ENCODE measurements at regions not wholly inside any gene's neighbourhood (a gene's known extent, or its start where the extent isn't known, plus 50 kb on each side); places are given as distances from the start of the nearest gene placed in this dataset.

GRCh38 chr10:78821052-78821451 is 247.7 kb upstream of the ZMIZ1 start:
- DNase-seq (ENCODE audit: low read depth in 2 of 2, low spot score in 1 of 2): no peak

- DNase-seq (ENCODE audit: low read depth in 2 of 2, low spot score in 1 of 2): no peak
Measured at GRCh38 chr10:78828647-78829539, 239.9 kb upstream of the ZMIZ1 start.

DNA sequence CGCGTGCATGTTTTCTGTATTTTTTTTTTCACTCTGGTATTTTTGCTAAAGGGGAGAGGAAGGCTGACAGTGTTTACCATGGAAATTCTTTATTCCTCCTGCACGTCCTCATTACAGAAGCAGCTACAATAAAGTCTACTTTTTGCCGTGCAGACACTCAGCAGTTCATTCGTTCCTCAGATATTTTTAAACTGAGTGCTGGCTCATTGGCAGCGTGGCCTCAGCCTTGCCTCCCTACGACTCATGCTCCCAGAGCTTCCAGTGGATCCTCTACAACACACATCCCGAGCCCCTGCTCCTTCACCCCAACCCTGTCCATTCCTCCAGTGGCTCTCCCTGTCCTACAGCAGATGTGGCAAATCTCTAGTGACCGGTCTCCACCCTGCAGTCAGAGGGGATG is 239.2 kb upstream of the ZMIZ1 start:
- DNase-seq (ENCODE audit: low read depth in 2 of 2, low spot score in 1 of 2): no peak

- no peak for DNase-seq (ENCODE audit: low read depth in 2 of 2, low spot score in 1 of 2)
Measured at GRCh38 chr10:78830062-78830975, 238.4 kb upstream of the ZMIZ1 start.

- DNase-seq (ENCODE audit: low read depth in 2 of 2, low spot score in 1 of 2): no peak
Measured at GRCh38 chr10:78830976-78831375, 237.8 kb upstream of the ZMIZ1 start.

- DNase-seq (ENCODE audit: low read depth in 2 of 2, low spot score in 1 of 2): no peak
Measured at GRCh38 chr10:78831461-78831860, 237.3 kb upstream of the ZMIZ1 start.

DNA sequence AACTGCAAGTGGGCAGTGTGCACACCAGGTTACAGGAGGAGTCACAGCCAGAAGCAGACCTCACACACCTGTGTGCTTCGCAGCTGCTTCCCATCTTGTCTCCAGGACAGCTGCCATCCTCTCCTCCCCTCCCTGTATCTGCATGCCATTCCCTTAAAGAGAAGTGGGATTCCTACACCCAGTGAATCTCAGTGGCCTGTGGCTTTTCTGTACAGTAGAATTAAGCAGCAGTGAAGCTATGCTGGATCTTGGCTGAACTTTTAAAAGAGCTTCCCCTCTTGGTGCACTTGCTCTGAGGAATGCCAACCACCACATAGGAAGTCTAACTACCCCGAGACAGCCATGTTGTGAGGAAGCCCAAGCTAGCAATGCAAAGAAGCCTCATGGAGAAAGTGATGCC is 236.5 kb upstream of the ZMIZ1 start:
- no peak for DNase-seq (ENCODE audit: low read depth in 2 of 2, low spot score in 1 of 2)

DNA sequence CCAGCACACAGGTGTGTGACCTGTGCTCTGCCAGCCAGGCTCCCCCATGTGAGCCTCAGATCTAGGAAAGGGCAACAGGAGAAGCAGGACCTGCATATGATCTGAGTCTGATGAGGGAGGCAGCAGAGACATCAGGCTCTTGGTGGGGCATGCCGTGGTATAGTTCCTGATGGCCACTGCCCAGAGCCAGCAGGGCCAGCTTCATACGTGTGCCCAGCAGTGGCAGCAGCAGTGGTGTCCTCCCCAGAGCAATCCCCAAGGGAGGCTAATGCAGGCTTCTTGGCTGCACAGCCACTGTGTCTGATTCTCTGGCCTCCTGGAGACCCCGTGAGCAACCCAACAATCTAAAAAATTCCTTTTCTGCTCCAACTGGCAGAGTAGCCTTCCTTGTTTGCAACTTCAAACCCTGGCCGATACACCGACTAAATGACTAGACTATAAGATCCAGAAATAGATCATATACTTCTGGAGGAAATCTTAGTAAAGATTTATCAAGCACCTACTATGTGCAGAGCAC is 230.6 kb upstream of the ZMIZ1 start:
- no peak for DNase-seq (ENCODE audit: low read depth in 2 of 2, low spot score in 1 of 2)

DNA sequence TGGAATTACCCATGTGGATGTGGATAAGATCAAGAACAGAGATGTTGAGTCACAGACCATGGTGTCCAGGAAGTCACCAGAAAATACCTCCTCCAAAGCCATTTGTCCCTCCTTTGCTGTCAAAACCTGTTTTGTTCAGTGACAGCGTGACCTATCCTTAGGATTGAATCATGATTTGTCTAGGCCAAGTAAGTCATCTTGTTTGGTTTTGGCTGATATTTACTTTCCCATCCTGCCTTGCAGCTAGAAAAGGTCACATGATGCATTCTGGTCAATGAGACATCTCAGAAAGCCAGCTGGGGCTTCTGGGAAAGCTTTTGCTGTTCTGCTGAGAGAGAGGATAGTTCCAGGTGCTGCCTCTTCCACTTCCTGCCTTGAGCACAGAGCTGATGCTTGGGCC is 225.3 kb upstream of the ZMIZ1 start:
- DNase-seq (ENCODE audit: low read depth in 2 of 2, low spot score in 1 of 2): no peak

GRCh38 chr10:78844960-78845607 is 223.7 kb upstream of the ZMIZ1 start:
- DNase-seq (ENCODE audit: low read depth in 2 of 2, low spot score in 1 of 2): no peak

DNA sequence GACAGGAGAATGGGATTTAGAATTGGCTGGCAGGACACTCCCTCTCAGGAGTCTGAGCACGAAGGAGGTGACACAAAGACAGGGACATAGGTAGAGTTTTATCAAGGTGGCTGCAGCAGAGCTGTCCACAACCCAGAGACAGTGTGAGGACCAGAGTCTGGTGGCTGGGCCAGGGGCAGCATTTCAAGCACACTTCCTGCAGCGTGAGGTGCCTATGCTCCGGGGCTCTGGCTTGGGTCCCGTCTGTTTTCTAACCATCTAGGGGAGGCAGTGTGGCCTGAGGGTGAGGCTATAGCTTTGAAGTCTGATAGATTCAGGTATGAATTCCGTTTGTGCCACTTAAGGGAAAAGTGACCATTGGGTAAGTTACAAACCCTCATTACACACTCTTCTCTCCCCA is 222.7 kb upstream of the ZMIZ1 start:
- DNase-seq (ENCODE audit: low read depth in 2 of 2, low spot score in 1 of 2): no peak

DNA sequence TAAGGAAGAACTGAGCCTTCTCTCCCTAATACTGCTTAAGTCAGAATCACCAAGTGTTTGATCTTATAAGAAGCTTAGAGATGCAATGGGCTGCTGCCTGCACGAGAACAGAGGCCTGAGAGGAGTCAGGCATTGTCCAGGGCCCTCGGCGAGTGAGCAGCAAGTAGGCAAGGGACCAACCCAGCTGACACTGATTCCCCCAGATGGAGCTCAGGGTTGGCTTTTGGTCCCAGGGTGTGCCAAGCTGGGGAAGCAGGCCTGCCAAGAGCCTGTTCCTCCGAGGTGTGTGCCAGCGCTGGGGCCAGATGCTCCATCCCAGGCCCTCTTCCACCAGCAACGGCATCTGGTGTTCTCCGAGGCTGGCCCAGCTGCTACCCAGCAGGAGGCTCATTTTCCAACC is 222.0 kb upstream of the ZMIZ1 start:
- no peak for DNase-seq (ENCODE audit: low read depth in 2 of 2, low spot score in 1 of 2)

DNA sequence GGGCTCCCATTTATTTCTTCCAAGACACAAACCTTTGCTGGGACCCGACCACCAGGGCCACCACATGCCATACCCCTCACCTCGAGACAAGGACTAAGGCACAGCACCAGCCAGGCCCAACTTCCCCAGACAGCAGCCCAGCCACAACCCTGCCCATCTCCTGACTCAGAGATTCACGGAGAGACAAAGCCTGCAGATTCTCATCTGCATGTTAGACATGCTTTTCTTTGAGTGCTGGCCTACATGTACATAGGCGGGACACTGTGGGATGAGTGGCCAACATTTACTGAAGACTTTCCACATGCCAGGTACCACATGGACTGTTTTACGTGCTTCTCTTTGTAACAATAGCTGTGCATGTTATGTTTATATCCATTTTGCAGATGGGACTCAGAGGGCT is 221.3 kb upstream of the ZMIZ1 start:
- no peak for DNase-seq (ENCODE audit: low read depth in 2 of 2, low spot score in 1 of 2)

DNA sequence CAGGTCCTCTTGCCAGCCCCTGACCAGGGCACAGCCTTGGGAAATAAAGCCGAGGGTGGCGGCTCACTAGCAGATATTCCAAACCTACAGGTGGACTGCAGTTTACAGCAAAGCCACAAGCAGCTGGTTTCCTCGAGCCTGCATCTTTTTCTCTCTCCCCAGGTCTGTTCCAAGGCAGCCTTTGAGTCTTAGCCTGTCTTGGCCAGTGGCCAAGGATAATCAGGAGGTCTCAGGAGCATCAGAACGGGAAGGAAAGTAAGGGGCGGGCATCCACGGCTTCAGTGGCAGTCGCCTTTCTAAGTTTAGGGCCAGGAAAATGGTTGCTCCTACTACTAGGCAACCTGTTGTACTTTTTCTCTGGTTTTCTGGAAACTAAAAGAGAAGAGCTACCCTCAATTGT is 219.7 kb upstream of the ZMIZ1 start:
- no peak for DNase-seq (ENCODE audit: low read depth in 2 of 2, low spot score in 1 of 2)

DNA sequence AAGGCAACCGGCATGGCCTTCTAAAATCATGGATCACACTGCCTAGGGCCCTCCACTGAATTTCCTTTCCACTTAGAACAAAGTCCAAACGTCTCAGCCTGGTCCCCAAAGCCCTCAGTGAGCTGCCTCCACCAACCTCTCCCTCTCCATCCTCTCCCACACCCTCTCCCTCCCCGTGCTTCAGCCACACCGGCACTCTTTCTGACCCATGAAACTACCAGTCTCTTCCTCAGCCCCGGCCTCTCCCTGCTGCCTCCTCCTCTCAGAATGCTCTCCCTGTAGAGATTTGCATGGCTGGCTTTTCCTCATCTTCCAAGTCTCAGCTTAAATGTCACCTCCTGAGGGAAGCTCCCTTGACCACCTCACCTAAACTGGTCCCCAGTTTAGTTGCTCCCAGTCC is 219.0 kb upstream of the ZMIZ1 start:
- DNase-seq (ENCODE audit: low read depth in 2 of 2, low spot score in 1 of 2): no peak

- DNase-seq (ENCODE audit: low read depth in 2 of 2, low spot score in 1 of 2): no peak
Measured at GRCh38 chr10:78850644-78851435, 217.9 kb upstream of the ZMIZ1 start.

DNA sequence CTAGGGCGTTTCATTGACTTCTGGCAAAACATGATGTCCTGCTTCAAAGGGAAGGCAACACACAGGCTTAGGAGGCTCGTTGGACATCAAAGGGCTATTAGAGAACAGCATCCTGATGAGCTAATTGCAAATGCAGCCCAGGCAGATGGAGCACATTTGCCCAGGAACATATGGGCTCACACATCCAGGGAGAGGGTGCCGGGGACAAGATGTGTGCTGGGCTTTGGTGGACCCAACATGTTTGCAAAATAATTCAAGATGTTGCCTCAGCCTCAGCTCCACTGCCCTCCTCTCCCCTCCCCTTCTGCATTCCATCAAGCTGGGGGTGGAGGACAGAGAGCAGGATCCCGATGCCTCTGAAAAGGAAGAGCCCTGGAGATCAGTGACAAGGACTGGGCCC is 217.1 kb upstream of the ZMIZ1 start:
- DNase-seq (ENCODE audit: low read depth in 2 of 2, low spot score in 1 of 2): no peak

DNA sequence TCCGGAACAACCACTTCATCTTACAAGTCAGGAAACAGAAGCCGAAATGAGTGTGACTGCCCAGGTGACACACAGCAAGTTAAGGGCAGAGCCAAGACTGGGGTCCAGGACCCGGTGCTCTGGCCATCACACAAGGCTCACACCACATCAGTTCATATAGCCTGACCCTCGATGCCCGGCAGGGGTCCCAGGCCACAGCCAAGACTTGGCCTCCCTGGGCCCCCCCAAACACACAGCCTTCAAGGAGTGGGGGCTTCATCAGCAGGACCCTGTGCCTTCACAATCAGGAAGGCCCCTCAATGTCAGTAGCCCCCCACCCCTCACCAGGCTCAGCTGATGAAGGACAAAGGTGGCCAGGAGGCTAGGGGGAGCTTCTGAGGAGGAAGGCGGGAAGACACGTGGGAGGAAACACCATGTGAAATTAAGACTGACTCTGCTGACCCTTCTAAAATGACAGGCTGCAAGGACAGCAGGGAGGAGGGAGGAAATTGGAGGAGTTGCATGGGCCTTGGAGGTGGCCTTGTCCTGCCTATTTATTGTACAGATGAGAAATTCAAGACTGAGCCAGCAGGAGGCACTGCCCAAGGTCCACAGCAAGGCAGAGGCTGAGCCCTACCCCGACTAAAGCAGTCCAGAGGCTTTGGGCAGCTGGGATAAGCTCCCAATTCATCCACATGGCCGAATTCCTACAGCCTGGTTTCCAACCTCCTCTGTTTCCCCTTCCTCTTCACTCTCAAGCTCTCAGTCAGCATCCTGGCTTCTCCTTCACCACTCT is 216.1 kb upstream of the ZMIZ1 start:
- no peak for DNase-seq (ENCODE audit: low read depth in 2 of 2, low spot score in 1 of 2)

GRCh38 chr10:78853864-78854263 is 214.9 kb upstream of the ZMIZ1 start:
- no peak for DNase-seq (ENCODE audit: low read depth in 2 of 2, low spot score in 1 of 2)

- no peak for DNase-seq (ENCODE audit: low read depth in 2 of 2, low spot score in 1 of 2)
Measured at GRCh38 chr10:78856421-78856820, 212.3 kb upstream of the ZMIZ1 start.
